ENCODE measurements at regions not wholly inside any gene's neighbourhood (a gene's known extent, or its start where the extent isn't known, plus 50 kb on each side); places are given as distances from the start of the nearest gene placed in this dataset.

GRCh38 chr11:70808686-70809375 is 410.5 kb downstream of the CTTN start:
- no peak overlapping the region for H3K4me3 ChIP-seq (ENCODE audit: low read depth, low read length)
- TF ChIP-seq, protein P1, sequence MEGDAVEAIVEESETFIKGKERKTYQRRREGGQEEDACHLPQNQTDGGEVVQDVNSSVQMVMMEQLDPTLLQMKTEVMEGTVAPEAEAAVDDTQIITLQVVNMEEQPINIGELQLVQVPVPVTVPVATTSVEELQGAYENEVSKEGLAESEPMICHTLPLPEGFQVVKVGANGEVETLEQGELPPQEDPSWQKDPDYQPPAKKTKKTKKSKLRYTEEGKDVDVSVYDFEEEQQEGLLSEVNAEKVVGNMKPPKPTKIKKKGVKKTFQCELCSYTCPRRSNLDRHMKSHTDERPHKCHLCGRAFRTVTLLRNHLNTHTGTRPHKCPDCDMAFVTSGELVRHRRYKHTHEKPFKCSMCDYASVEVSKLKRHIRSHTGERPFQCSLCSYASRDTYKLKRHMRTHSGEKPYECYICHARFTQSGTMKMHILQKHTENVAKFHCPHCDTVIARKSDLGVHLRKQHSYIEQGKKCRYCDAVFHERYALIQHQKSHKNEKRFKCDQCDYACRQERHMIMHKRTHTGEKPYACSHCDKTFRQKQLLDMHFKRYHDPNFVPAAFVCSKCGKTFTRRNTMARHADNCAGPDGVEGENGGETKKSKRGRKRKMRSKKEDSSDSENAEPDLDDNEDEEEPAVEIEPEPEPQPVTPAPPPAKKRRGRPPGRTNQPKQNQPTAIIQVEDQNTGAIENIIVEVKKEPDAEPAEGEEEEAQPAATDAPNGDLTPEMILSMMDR (IDR thresholded peaks at IDR 0.05; ENCODE audit: insufficient read depth, low read length, missing control alignments) = no peak
- POLR2A ChIA-PET = no interaction called here
- CTCF ChIA-PET = no interaction called here
- DNase-seq (ENCODE audit: low read depth, low spot score) = no peak

- TF ChIP-seq, protein P1 (IDR thresholded peaks at IDR 0.05; ENCODE audit: insufficient read depth, low read length, missing control alignments) = no peak
- no peak overlapping the region for H3K4me3 ChIP-seq (ENCODE audit: low read depth, low read length)
- ChIA-PET CTCF (no interaction called here), POLR2A (no interaction called here)
- no peak for DNase-seq (ENCODE audit: low read depth, low spot score)
These were observed 411.8 kb downstream of the CTTN start for GRCh38 chr11:70810133-70810532.

DNA sequence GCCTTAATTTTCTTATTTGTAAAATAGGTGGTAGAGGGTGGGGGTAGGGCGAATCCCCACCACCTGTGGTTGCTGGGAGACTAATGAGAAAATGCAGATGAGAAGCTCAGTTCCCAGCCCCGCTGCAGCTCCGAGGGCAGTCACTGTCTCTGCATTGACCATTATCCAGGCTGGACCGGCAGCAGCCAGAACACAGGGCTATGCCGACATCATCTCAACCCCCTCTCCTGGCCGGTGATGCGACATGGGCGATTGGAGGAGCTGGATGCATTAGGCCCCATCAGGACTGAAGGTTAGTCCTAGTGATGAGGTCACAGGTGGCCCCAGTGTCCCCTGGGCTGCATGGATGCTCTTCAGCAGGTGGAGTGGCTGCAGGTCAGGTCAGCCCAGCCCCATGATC is 412.4 kb downstream of the CTTN start:
- no peak for DNase-seq (ENCODE audit: low read depth, low spot score)
- TF ChIP-seq, protein P1 (IDR thresholded peaks at IDR 0.05; ENCODE audit: insufficient read depth, low read length, missing control alignments) = no peak
- CTCF ChIA-PET = no interaction called here
- H3K4me3 ChIP-seq (ENCODE audit: low read depth, low read length) = no peak overlapping the region
- POLR2A ChIA-PET = no interaction called here

- POLR2A ChIA-PET = no interaction called here
- no peak for DNase-seq (ENCODE audit: low read depth, low spot score)
- CTCF ChIA-PET = no interaction called here
- no peak overlapping the region for H3K4me3 ChIP-seq (ENCODE audit: low read depth, low read length)
- TF ChIP-seq, protein P1 (IDR thresholded peaks at IDR 0.05; ENCODE audit: insufficient read depth, low read length, missing control alignments) = no peak
These were observed 413.2 kb downstream of the CTTN start for GRCh38 chr11:70811483-70811882.

- ChIA-PET CTCF (no interaction called here), POLR2A (no interaction called here)
- TF ChIP-seq, protein P1 (IDR thresholded peaks at IDR 0.05; ENCODE audit: insufficient read depth, low read length, missing control alignments) = no peak
- DNase-seq (ENCODE audit: low read depth, low spot score) = no peak
- no peak overlapping the region for H3K4me3 ChIP-seq (ENCODE audit: low read depth, low read length)
These were observed 413.6 kb downstream of the CTTN start for GRCh38 chr11:70811915-70812314.

DNA sequence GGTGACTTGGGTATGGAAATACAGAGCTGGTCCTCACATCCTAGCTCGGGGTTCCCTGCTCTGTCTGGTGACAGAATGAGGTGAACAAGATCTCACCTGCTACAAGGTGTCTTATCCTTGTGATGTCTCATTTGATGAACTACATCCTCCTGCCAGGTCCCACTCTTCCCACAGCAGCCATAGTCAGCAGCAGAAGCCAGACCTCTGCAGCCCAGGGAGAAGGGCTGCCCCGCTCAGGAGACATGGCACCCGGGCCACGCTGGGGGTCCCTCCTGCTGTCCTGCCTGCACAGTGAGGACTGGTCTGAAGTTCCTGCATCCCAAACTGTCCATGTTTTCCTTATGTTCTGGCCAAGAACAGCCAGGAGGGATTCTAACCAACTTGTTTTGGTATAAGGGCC is 414.1 kb downstream of the CTTN start:
- ChIA-PET CTCF (no interaction called here), POLR2A (no interaction called here)
- no peak for DNase-seq (ENCODE audit: low read depth, low spot score)
- no peak overlapping the region for H3K4me3 ChIP-seq (ENCODE audit: low read depth, low read length)
- TF ChIP-seq, protein P1 (IDR thresholded peaks at IDR 0.05; ENCODE audit: insufficient read depth, low read length, missing control alignments) = no peak

Data from AG04449 (cell line).